ENCODE measurements at regions not wholly inside any gene's neighbourhood (a gene's known extent, or its start where the extent isn't known, plus 50 kb on each side); places are given as distances from the start of the nearest gene placed in this dataset.
"Not testable (repeated sequence)": the region's sequence is repeated elsewhere in the genome, so short reads cannot be mapped to it uniquely, and the experiment has no call there.

GRCh38 chr14:55803873-55804553, 224.0 kb downstream of the KTN1 start:
- no peak for DNase-seq (ENCODE audit: low read depth in 4 of 4, low spot score in 2 of 4)

DNA sequence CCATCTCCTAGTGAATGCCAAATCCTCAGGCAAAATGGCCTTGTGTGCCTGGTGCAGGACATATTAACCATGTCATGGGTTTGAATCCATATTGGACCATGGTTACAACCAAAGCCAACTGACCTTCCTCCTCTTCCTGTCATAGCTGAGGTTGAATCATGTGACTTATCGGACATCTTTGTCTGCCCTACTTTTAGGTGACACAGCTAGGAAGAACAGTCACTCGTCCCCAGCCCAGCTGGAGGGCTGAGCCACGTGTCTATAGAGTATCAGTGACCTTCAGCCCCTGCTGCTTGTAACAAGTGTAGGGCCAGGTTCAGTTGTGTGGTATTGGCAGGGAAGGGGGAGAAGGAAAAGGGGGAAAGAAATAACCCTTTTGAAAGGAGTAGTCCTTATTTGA, 225.2 kb downstream of the KTN1 start:
- no peak for DNase-seq (ENCODE audit: low read depth in 4 of 4, low spot score in 2 of 4)

DNA sequence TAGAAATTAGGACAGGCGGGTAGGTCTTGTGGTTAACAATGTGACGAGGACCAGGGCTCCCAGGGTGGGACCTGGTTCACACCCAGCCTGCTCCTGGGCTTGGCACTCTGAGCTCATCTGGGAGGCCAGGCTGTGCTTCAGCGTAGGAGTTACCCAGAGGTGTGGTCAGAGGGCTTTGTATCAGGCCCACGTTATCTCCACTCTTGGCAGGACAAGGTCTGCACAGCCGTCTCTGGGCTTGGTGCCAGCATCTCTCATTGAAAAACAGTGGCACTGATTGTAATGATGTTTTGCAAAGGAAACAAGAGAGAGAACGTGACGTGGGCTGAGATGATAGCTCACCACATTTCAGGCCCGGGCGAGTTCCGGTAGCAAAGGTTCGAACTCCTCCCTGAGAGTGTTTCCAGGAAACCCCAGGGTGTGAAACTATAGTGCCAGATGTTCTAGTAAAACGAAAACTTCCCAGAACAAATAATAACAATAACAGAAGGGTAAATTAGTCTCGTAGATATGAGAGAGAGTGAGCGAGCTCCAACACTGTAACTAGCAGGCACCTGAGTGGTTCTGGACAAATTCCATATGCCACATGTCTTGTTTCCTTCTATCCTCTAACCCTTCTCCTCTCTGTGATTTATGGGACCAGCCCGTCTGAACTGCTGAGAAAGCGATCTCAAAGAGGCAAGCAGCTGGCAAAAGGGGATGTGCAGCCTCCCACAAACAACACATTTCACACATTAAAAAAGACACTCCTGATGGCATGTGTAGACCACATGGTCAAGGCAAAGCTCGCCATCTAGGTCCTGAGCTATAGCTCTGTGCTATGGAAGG, 227.3 kb downstream of the KTN1 start:
- peak in 3 of 4 donors; percentile 25 to 36 (median 31) for DNase-seq (ENCODE audit: low read depth in 4 of 4, low spot score in 2 of 4)

DNA sequence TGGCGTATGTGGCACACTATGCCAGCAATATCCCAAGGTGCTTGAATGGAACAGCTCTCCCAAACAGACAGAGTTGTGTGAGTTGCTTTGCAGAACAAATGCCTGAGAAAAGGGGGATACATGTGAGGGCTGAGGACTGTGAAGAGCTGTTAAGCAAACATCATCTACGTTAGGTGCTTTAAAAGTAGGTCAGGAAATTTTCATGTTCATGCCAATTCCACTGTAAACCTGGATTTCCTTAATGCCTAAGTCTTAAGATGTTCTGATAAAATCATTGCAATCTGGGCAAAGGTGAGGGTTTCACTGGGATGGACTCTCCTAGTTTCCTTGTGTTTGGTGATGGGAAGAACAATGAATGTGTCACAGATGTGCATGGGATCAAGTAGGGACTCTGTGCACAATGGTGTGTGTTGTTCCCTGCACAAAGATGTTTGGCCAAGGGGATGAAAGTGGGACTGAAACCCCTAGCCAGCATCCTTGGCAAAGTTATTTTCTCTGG, 227.9 kb downstream of the KTN1 start:
- DNase-seq (ENCODE audit: low read depth in 4 of 4, low spot score in 2 of 4): no peak

DNA sequence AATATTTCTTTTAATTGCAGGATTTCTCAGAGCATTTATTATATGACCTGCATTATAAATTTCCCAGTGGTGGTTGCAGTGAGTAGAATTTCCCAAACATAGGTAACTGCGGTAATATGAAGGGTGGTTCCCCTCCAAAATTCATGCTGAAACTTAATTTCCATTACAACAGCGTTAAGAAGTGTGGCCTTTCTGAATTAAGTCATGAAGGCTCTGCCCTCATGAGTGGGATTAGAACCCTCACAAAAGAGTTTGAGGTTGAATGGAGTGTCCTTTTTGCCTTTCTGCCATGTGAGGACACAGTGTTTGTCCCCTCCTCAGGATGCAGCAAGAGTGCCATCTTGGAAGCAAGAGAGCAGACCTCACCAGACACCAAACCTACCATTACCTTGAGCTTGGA, 233.6 kb downstream of the KTN1 start:
- no peak for DNase-seq (ENCODE audit: low read depth in 4 of 4, low spot score in 2 of 4)

DNA sequence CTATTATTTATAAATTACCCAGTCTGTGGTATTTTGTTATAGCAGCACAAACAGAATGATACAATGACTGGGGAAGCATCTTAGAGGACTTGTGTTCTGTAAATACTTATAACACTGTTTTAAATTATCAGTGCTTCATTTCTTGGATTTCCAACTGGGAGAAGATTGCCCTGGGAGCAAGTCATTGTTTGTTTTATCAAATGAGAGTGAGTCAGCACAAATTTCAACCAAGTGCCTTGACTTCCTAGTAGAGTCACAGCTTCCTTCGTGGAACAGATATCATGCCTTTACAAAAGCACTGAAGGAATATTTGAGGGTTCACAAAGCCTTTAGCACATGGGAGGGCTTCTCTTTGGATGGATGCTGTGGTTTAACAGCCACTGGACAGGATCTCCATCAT, 234.1 kb downstream of the KTN1 start:
- DNase-seq (ENCODE audit: low read depth in 4 of 4, low spot score in 2 of 4): no peak

GRCh38 chr14:55814873-55815272, 234.9 kb downstream of the KTN1 start:
- no peak for DNase-seq (ENCODE audit: low read depth in 4 of 4, low spot score in 2 of 4)

GRCh38 chr14:55816225-55816624, 236.2 kb downstream of the KTN1 start:
- DNase-seq (ENCODE audit: low read depth in 4 of 4, low spot score in 2 of 4): no peak

DNA sequence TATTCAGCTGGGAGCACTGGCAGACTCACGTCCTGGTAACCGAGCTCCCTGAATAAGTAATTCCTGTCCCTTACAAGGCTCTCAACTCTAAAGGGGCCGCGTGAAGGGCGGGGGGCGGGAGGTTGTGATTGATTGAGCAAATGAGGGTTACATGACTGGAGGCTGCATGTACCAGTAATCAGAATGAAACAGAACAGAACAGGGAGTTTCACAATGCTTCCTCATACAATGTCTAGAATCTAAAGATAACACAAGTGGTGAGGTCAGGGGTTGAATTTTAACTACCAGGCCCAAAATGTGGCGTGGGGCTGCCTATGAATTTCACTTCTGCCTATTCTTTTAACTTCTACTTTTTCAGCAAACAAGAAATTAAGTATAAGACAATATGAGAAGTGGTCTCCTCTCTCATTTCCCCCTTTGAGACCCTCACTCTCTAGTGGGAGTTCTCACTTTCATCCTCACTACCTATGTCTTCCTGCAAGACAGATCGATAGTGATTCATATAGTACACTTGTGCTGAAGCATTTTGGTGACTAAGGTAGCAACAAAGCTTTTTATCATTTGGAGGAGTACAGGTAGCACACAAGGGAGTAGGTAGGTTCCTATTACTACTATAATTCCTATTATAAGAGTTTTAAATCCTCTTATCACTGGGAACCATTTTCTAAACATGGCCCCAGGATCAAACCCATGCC, 239.8 kb downstream of the KTN1 start:
- no peak for DNase-seq (ENCODE audit: low read depth in 4 of 4, low spot score in 2 of 4)

DNA sequence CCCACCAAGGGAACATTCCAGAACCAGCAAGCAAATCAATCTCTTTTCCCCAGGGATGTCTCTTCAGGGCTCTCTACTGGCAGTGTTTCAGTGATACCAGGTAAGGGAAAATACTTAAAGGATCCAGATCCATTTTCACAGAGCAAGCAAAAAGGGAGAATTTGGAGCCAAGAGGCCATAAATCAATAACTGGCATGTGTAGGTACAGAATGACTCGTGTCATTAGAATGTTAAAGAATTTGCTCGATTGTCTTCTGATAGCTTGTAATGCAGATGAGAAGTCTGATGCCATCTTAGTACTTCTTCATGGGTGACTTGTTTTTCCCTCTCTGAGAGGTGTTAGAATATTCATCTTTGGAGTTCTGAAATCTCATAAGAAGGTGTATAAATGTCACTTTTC, 242.9 kb downstream of the KTN1 start:
- no peak for DNase-seq (ENCODE audit: low read depth in 4 of 4, low spot score in 2 of 4)

DNA sequence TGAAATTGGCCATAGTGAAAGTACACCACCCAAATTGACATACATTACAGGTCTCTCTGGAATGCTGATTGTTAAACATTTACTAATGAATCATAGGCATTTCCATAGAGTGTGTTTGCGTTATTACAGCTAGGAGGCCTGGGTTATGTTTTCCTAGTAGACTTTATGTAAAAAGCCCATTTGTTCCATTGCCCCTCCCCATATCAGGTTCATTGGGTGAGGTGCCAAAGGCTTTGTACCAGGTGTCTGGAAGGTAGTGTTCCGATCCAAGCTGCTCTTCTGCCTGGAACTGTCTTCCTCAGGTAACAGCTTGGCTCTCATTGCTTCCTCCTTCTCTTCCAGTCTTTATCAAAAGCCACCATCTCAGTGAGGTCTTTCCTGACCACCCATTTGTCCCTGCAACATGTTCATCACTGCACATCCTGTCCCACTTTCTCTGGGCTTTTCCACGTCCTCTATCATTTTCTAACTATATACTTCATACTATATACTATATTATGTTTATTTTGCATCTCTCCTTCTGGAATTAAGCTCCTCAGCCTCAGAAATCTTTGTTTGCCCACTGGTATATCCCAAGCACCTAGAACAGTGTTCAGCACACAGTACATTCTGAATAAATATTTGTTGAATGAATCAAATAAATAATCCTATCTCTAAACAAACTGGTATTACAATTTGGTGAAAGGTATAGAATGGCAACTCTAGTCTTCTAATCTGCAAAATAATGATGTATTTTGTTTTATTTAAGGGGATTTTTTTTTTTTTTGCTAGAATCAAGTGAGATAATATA, 252.3 kb downstream of the KTN1 start:
- peak in 1 of 4 donors; percentile 27 for DNase-seq (ENCODE audit: low read depth in 4 of 4, low spot score in 2 of 4)

GRCh38 chr14:55832974-55833373, 253.0 kb downstream of the KTN1 start:
- no peak for DNase-seq (ENCODE audit: low read depth in 4 of 4, low spot score in 2 of 4)

- no peak for DNase-seq (ENCODE audit: low read depth in 4 of 4, low spot score in 2 of 4)
Measured at GRCh38 chr14:55834390-55834789, 254.4 kb downstream of the KTN1 start.

GRCh38 chr14:55835985-55836384, 256.0 kb downstream of the KTN1 start:
- DNase-seq (ENCODE audit: low read depth in 4 of 4, low spot score in 2 of 4): no peak

- DNase-seq (ENCODE audit: low read depth in 4 of 4, low spot score in 2 of 4): no peak
Measured at GRCh38 chr14:55837467-55837866, 257.5 kb downstream of the KTN1 start.

GRCh38 chr14:55838529-55839052, 258.6 kb downstream of the KTN1 start:
- DNase-seq (ENCODE audit: low read depth in 4 of 4, low spot score in 2 of 4): no peak

- DNase-seq (ENCODE audit: low read depth in 4 of 4, low spot score in 2 of 4): not testable (repeated sequence)
Measured at GRCh38 chr14:55839301-55839947, 259.4 kb downstream of the KTN1 start.

DNA sequence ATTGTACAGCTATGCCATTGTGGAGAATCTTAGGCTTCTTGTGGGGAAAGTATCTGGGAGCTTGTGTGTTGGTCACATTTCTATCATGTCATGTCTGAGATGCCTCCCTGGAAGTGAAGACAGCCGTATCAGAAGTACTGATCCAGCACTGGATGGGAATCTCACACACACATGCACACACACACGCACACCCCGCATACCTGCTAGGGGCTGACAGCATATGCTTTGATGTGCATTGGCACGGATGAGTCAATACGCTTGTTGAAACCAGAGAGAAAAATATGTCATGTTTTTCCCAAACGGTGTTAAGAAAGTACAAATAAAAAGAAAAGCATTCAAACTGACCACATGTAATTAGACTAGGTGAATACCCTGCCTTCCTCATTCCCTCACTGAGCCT, 260.8 kb downstream of the KTN1 start:
- no peak for DNase-seq (ENCODE audit: low read depth in 4 of 4, low spot score in 2 of 4)

DNA sequence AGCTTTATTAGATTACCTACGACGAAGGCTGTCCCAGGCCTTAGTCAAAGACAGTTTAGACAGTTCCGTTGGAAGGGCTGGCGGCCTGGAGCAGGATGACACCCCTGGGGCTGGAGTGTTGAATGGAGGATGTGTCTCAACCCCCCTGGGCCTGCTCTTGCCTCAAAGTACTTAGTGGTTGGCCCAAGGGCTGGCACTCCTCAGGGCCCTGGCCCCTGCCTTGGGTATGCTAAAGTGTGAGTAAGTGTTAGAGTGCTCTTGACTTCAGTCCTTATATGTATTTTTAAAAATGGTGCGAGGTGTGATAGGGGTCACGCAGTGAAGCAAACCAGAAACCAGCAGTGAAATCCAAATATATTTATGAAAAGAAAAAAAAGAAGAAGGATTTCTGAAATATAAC, 261.6 kb downstream of the KTN1 start:
- DNase-seq (ENCODE audit: low read depth in 4 of 4, low spot score in 2 of 4): no peak

All from left renal cortex interstitium (tissue), 4 donors.